ENCODE measurements at regions not wholly inside any gene's neighbourhood (a gene's known extent, or its start where the extent isn't known, plus 50 kb on each side); places are given as distances from the start of the nearest gene placed in this dataset.

DNA sequence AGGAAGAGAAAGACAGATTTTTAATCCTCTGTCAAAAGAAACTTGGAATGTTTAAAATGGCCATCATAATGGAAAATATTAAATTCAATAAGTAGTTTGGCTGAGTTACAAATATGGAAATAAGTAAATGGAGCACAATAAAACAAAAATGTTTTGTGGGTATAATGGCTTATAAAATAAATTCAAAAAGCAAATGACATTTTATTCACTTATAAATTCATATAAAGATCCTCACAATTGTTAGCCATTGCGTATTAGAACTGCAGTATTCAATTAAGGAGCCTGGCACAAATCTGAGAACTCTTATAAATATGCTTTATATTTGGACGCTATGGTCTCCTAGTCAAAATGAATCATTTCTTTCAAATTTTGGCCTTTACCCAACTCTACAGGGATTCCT lies 339.0 kb upstream of the PABPC4L start:
- DNase-seq, result no peak
- H3K4me3 ChIP-seq (ENCODE audit: low read depth in 1 of 3, low read length in 3 of 3), result no peak overlapping the region
- H3K27ac ChIP-seq (ENCODE audit: low read depth in 1 of 3, low read length in 2 of 3), result no peak overlapping the region
- H3K36me3 ChIP-seq (ENCODE audit: control insufficient read depth in 3 of 3, insufficient read depth in 2 of 3, low read depth in 1 of 3, low read length in 3 of 3), result no peaks in the 10 kb centered on the region
- no peaks in the 10 kb centered on the region for H3K4me1 ChIP-seq (ENCODE audit: control insufficient read depth in 3 of 3, insufficient read depth in 2 of 3, low read depth in 1 of 3, low read length in 2 of 3)
- H3K9me3 ChIP-seq (ENCODE audit: control insufficient read depth in 2 of 2, insufficient read depth in 1 of 2, low read depth in 1 of 2, low read length in 1 of 2), result no peaks in the 10 kb centered on the region
- H3K27me3 ChIP-seq (ENCODE audit: control insufficient read depth in 3 of 3, insufficient read depth in 3 of 3, low read length in 3 of 3), result no peaks in the 10 kb centered on the region
- 69 to 79% (median 78%) methylated on average over 2 of the region's 2 CpGs for WGBS, 3 donors
- FAIRE-seq, result no peak

DNA sequence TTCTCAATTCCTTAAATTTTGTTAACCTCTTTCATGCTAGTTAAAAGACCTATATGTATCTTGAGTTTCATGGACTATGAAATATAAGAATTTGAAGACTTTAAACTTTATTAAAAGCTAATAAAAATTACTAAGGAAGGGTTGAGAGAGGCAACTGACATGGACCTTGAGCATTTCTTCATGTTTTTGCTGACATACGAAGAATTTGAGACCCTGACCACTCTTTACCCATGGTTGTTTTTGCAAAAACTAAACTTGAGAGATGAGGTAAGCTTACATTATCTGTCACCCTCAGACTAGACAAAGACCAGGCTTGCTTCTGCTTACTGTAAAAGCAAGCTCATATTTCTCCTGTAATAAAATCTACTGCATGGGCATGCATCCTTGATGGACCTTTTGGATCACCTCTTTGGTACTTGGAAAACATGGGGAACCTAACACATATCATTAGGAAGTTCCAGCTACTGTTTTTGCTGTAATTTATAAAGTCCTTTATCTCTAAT lies 338.2 kb upstream of the PABPC4L start:
- FAIRE-seq, result no peak
- H3K4me3 ChIP-seq (ENCODE audit: low read depth in 1 of 3, low read length in 3 of 3), result no peak overlapping the region
- H3K27ac ChIP-seq (ENCODE audit: low read depth in 1 of 3, low read length in 2 of 3), result no peak overlapping the region
- no peaks in the 10 kb centered on the region for H3K36me3 ChIP-seq (ENCODE audit: control insufficient read depth in 3 of 3, insufficient read depth in 2 of 3, low read depth in 1 of 3, low read length in 3 of 3)
- H3K27me3 ChIP-seq (ENCODE audit: control insufficient read depth in 3 of 3, insufficient read depth in 3 of 3, low read length in 3 of 3), result no peaks in the 10 kb centered on the region
- no peak for DNase-seq
- H3K9me3 ChIP-seq (ENCODE audit: control insufficient read depth in 2 of 2, insufficient read depth in 1 of 2, low read depth in 1 of 2, low read length in 1 of 2), result no peaks in the 10 kb centered on the region
- no peaks in the 10 kb centered on the region for H3K4me1 ChIP-seq (ENCODE audit: control insufficient read depth in 3 of 3, insufficient read depth in 2 of 3, low read depth in 1 of 3, low read length in 2 of 3)
- WGBS, 3 donors, result 59 to 72% (median 65%) methylated on average over 1 of the region's 1 CpG

DNA sequence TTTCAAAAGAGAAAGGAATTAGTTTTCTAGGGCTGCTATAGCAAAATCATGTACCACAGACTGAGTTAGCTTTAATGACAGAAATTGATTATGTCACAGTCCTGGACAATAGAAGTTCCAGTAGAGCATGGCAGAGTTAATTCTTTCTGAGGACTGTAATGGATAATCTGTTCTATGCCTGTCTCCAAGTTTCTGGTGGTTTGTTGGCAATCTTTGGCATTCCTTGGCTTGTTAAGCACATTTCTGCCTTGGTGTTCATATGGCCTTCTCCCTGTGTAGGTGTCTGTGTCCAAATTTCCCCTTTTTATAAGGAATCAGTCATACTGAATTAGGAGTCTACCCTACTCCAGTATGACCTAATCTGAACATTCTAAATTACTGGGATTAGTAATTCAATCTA lies 336.1 kb upstream of the PABPC4L start:
- DNase-seq (no peak), FAIRE-seq (no peak)
- no peaks in the 10 kb centered on the region for H3K27me3 ChIP-seq (ENCODE audit: control insufficient read depth in 3 of 3, insufficient read depth in 3 of 3, low read length in 3 of 3)
- H3K9me3 ChIP-seq (ENCODE audit: control insufficient read depth in 2 of 2, insufficient read depth in 1 of 2, low read depth in 1 of 2, low read length in 1 of 2), result no peaks in the 10 kb centered on the region
- H3K36me3 ChIP-seq (ENCODE audit: control insufficient read depth in 3 of 3, insufficient read depth in 2 of 3, low read depth in 1 of 3, low read length in 3 of 3), result no peaks in the 10 kb centered on the region
- no peak overlapping the region for H3K27ac ChIP-seq (ENCODE audit: low read depth in 1 of 3, low read length in 2 of 3)
- H3K4me1 ChIP-seq (ENCODE audit: control insufficient read depth in 3 of 3, insufficient read depth in 2 of 3, low read depth in 1 of 3, low read length in 2 of 3), result no peaks in the 10 kb centered on the region
- H3K4me3 ChIP-seq (ENCODE audit: low read depth in 1 of 3, low read length in 3 of 3), result no peak overlapping the region

DNA sequence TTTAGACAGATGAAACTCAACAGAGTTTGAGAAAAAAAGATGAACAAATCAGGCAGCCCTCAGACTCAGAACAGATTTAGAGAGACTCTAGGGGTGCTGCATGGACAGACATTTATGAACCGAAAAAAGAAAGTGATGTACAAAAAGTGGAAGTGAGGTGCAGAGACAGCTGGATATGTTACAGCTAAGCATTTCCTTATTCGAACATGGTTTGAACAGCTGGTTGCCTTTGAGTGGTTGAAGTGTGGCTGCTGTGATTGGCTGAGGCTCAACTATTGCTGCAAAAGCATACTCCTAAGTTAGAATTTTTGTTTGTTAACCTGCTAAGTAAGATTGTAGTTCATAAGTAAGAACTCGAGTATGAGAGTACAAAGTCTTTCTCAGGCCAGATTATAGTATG lies 331.5 kb upstream of the PABPC4L start:
- DNase-seq, result no peak

DNA sequence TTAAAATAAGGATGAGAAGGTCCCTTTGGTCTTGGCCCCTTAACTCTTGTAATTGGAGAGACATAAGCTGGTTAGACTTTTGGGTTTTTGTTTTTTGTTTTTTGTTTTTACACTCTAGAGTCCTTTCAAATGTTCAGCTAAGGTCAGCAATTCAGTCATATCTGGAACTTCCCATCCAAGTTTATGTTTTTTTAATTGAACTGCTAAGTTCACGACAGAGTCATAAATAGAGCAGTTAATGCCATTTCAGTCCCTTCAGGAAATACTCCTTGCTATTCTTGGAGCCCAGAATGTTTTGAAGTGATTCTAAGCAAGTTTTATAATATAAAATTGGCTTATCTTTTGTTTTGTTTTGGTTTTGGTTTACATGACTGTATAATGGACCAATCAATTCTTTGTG lies 329.4 kb upstream of the PABPC4L start:
- Histone ChIP-seq H3K27me3 (ENCODE audit: control insufficient read depth in 3 of 3, insufficient read depth in 3 of 3, low read length in 3 of 3) (no peaks in the 10 kb centered on the region), H3K36me3 (ENCODE audit: control insufficient read depth in 3 of 3, insufficient read depth in 2 of 3, low read depth in 1 of 3, low read length in 3 of 3) (no peaks in the 10 kb centered on the region), H3K27ac (ENCODE audit: low read depth in 1 of 3, low read length in 2 of 3) (no peak overlapping the region), H3K4me3 (ENCODE audit: low read depth in 1 of 3, low read length in 3 of 3) (no peak overlapping the region), H3K9me3 (ENCODE audit: control insufficient read depth in 2 of 2, insufficient read depth in 1 of 2, low read depth in 1 of 2, low read length in 1 of 2) (no peaks in the 10 kb centered on the region), H3K4me1 (ENCODE audit: control insufficient read depth in 3 of 3, insufficient read depth in 2 of 3, low read depth in 1 of 3, low read length in 2 of 3) (no peaks in the 10 kb centered on the region)
- WGBS, 3 donors, result 50 to 62% (median 55%) methylated on average over 1 of the region's 1 CpG
- DNase-seq (no peak), FAIRE-seq (no peak)

More for the DNA sequence above, 331.5 kb upstream of the PABPC4L start:
- H3K36me3 ChIP-seq (ENCODE audit: control insufficient read depth in 3 of 3, insufficient read depth in 2 of 3, low read depth in 1 of 3, low read length in 3 of 3), result no peaks in the 10 kb centered on the region
- H3K27me3 ChIP-seq (ENCODE audit: control insufficient read depth in 3 of 3, insufficient read depth in 3 of 3, low read length in 3 of 3), result no peaks in the 10 kb centered on the region
- no peaks in the 10 kb centered on the region for H3K9me3 ChIP-seq (ENCODE audit: control insufficient read depth in 2 of 2, insufficient read depth in 1 of 2, low read depth in 1 of 2, low read length in 1 of 2)
- no peak overlapping the region for H3K4me3 ChIP-seq (ENCODE audit: low read depth in 1 of 3, low read length in 3 of 3)
- no peak for FAIRE-seq
- no peaks in the 10 kb centered on the region for H3K4me1 ChIP-seq (ENCODE audit: control insufficient read depth in 3 of 3, insufficient read depth in 2 of 3, low read depth in 1 of 3, low read length in 2 of 3)
- 38 to 52% (median 44%) methylated on average over 3 of the region's 3 CpGs for WGBS, 3 donors
- H3K27ac ChIP-seq (ENCODE audit: low read depth in 1 of 3, low read length in 2 of 3), result no peak overlapping the region

DNA sequence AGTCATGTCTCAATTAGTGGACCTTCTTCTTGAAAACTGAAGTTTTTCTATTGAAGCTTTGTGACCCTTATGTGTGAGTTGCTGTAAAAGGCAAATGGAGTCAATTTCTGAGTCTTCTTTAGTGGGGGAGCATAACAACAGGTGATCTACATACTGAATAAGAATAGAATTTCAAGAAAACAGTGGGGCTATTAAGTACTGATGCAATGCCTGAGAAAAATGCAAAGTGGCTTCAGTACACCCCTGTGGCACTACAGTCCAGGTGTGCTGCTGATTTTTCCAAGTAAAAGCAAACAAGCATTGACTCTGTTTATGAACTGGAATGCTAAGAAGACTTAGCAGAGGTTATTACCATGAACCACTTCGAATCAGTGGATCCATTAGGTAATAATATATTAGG lies 328.0 kb upstream of the PABPC4L start:
- Histone ChIP-seq H3K4me3 (ENCODE audit: low read depth in 1 of 3, low read length in 3 of 3) (no peak overlapping the region), H3K9me3 (ENCODE audit: control insufficient read depth in 2 of 2, insufficient read depth in 1 of 2, low read depth in 1 of 2, low read length in 1 of 2) (no peaks in the 10 kb centered on the region), H3K27ac (ENCODE audit: low read depth in 1 of 3, low read length in 2 of 3) (no peak overlapping the region), H3K36me3 (ENCODE audit: control insufficient read depth in 3 of 3, insufficient read depth in 2 of 3, low read depth in 1 of 3, low read length in 3 of 3) (no peaks in the 10 kb centered on the region), H3K4me1 (ENCODE audit: control insufficient read depth in 3 of 3, insufficient read depth in 2 of 3, low read depth in 1 of 3, low read length in 2 of 3) (no peaks in the 10 kb centered on the region), H3K27me3 (ENCODE audit: control insufficient read depth in 3 of 3, insufficient read depth in 3 of 3, low read length in 3 of 3) (no peaks in the 10 kb centered on the region)
- DNase-seq (no peak), FAIRE-seq (no peak)
- 39 to 59% (median 58%) methylated on average over 1 of the region's 1 CpG for WGBS, 3 donors

DNA sequence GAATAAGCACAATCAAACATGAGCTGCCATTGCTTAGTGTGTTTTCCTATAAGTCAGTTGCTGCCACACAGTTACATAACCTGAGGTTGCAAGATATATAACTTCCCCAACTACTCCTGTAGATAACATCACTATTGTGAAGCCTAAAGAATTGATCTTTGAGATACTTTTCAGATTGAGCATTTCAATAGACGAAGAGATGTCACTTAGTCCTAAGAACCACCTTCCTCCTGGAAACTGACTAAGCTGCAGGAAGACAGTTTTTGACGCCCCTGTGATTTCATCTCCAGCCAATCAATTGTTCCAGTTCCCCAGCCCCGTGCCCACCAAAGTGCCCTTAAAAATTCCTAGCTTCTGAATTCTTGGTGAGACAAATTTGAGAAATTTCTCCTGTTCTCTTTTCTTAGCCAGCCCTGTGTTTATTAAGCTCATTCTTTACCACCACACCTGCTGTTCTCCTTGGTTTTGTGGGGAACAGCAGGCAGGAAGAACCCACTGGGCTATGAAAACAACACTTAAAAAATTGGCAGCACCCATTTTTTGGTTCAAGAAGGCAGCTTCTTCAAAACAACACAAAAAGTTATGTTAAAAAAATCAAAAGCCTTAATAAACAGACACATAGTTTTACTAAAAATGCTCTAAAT lies 317.1 kb upstream of the PABPC4L start:
- H3K4me1 ChIP-seq (ENCODE audit: control insufficient read depth in 3 of 3, insufficient read depth in 2 of 3, low read depth in 1 of 3, low read length in 2 of 3), result no peaks in the 10 kb centered on the region
- no peak for FAIRE-seq
- 70 to 82% (median 70%) methylated on average over 3 of the region's 3 CpGs for WGBS, 3 donors

DNA sequence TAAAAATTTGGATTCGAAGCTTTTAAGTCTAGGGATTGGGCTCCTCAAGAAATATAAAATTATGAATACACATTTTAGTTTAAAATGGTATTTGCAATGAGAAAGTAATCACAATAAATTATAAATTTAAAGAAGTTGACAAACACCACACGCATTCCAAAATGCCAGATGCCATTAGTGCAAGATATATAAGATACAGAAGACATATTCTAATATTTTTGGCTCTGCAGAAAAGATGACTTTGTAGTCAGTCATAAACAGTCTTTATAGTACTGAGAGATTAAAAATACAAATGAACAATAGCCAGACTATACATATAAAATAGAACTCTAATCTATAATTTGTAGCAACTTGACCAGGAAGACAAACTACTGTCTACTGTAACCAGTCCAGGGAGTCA lies 309.0 kb upstream of the PABPC4L start:
- FAIRE-seq (no peak), DNase-seq (no peak)
- Histone ChIP-seq H3K27me3 (ENCODE audit: control insufficient read depth in 3 of 3, insufficient read depth in 3 of 3, low read length in 3 of 3) (no peaks in the 10 kb centered on the region), H3K4me3 (ENCODE audit: low read depth in 1 of 3, low read length in 3 of 3) (no peak overlapping the region), H3K36me3 (ENCODE audit: control insufficient read depth in 3 of 3, insufficient read depth in 2 of 3, low read depth in 1 of 3, low read length in 3 of 3) (no peaks in the 10 kb centered on the region), H3K27ac (ENCODE audit: low read depth in 1 of 3, low read length in 2 of 3) (no peak overlapping the region), H3K4me1 (ENCODE audit: control insufficient read depth in 3 of 3, insufficient read depth in 2 of 3, low read depth in 1 of 3, low read length in 2 of 3) (no peaks in the 10 kb centered on the region), H3K9me3 (ENCODE audit: control insufficient read depth in 2 of 2, insufficient read depth in 1 of 2, low read depth in 1 of 2, low read length in 1 of 2) (no peaks in the 10 kb centered on the region)
- 53 to 75% (median 59%) methylated on average over 2 of the region's 2 CpGs for WGBS, 3 donors

More for the DNA sequence above, 317.1 kb upstream of the PABPC4L start:
- Histone ChIP-seq H3K4me3 (ENCODE audit: low read depth in 1 of 3, low read length in 3 of 3) (no peak overlapping the region), H3K9me3 (ENCODE audit: control insufficient read depth in 2 of 2, insufficient read depth in 1 of 2, low read depth in 1 of 2, low read length in 1 of 2) (no peaks in the 10 kb centered on the region), H3K27me3 (ENCODE audit: control insufficient read depth in 3 of 3, insufficient read depth in 3 of 3, low read length in 3 of 3) (no peaks in the 10 kb centered on the region), H3K27ac (ENCODE audit: low read depth in 1 of 3, low read length in 2 of 3) (no peak overlapping the region), H3K36me3 (ENCODE audit: control insufficient read depth in 3 of 3, insufficient read depth in 2 of 3, low read depth in 1 of 3, low read length in 3 of 3) (no peaks in the 10 kb centered on the region)
- no peak for DNase-seq

DNA sequence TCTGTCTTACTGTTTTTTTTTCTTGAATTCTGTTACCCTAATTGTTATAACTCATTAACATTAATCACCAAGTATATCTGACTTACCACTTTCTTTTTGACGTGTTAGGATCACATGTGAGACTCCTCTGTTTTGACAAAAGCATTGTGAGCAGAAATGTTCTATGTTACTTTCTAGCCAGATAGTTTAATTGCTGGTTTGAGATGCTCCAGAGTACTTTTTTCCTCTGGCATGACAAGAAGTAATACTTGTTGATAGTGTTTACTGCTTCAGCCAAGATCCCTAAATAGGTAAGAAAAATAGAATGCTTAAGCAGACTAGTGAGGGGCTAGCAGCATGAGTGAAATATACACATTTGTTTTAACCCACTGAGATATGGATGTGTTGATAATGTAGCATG lies 303.9 kb upstream of the PABPC4L start:
- 62 to 82% (median 71%) methylated on average over 1 of the region's 1 CpG for WGBS, 3 donors
- FAIRE-seq, result no peak

More for the DNA sequence above, 303.9 kb upstream of the PABPC4L start:
- Histone ChIP-seq H3K4me3 (ENCODE audit: low read depth in 1 of 3, low read length in 3 of 3) (no peak overlapping the region), H3K27ac (ENCODE audit: low read depth in 1 of 3, low read length in 2 of 3) (no peak overlapping the region), H3K4me1 (ENCODE audit: control insufficient read depth in 3 of 3, insufficient read depth in 2 of 3, low read depth in 1 of 3, low read length in 2 of 3) (no peaks in the 10 kb centered on the region), H3K9me3 (ENCODE audit: control insufficient read depth in 2 of 2, insufficient read depth in 1 of 2, low read depth in 1 of 2, low read length in 1 of 2) (peaks cover 0 to 7% of the 10 kb centered on the region in 2 donors), H3K27me3 (ENCODE audit: control insufficient read depth in 3 of 3, insufficient read depth in 3 of 3, low read length in 3 of 3) (no peaks in the 10 kb centered on the region), H3K36me3 (ENCODE audit: control insufficient read depth in 3 of 3, insufficient read depth in 2 of 3, low read depth in 1 of 3, low read length in 3 of 3) (no peaks in the 10 kb centered on the region)
- DNase-seq, result no peak
